Neural cell (in vitro differentiated cells): ENCODE measurements at regions not wholly inside any gene's neighbourhood (a gene's known extent, or its start where the extent isn't known, plus 50 kb on each side); places are given as distances from the start of the nearest gene placed in this dataset.
A peak's percentile ranks its signal among the peaks of the same experiment; 100 is the strongest.

Experiments
- H2AFZ ChIP-seq: fragments of 200-600, 300-800 bp; sonication (generic), shearing (Covaris generic); 2 replicates; pipeline ENCODE4 v1.6.0; 2014; ENCODE audit warnings: low read depth, mild to moderate bottlenecking, antibody characterized with exemption, low read length, moderate library complexity
- H3F3A ChIP-seq: fragments of 200-600 bp; shearing (Covaris generic); 2 replicates; pipeline ENCODE4 v1.6.1; 2016; ENCODE audit warnings: mild to moderate bottlenecking, moderate library complexity, mixed read lengths, antibody characterized with exemption, low read length; ENCODE audit not compliant: insufficient read depth, poor library complexity, severe bottlenecking
- H3K27ac ChIP-seq: fragments of 200-600, 300-800 bp; sonication (generic), shearing (Covaris generic); 2 replicates; pipeline ENCODE4 v1.5.1; 2014; ENCODE audit warnings: mild to moderate bottlenecking, low read length, moderate library complexity
- H3K27me3 ChIP-seq: fragments of 300-800, 200-600 bp; sonication (generic), shearing (Covaris generic); 2 replicates; pipeline ENCODE4 v1.6.0; 2014; ENCODE audit warnings: mild to moderate bottlenecking, low read depth, low read length, moderate library complexity; ENCODE audit not compliant: insufficient read depth
- H3K36me3 ChIP-seq: fragments of 300-800, 200-600 bp; sonication (generic), shearing (Covaris generic); 2 replicates; pipeline ENCODE4 v1.5.1; 2014; ENCODE audit warnings: mild to moderate bottlenecking, antibody characterized with exemption, low read length, moderate library complexity; ENCODE audit not compliant: insufficient read depth
- H3K4me2 ChIP-seq: fragments of 300-800, 200-600 bp; sonication (generic), shearing (Covaris generic); 2 replicates; pipeline ENCODE4 v1.6.0; 2014; ENCODE audit warnings: mild to moderate bottlenecking, low read length
- H3K4me3 ChIP-seq: fragments of 300-800, 200-600 bp; sonication (generic), shearing (Covaris generic); 2 replicates; pipeline ENCODE4 v1.5.1; 2014; ENCODE audit warnings: mild to moderate bottlenecking, low read length, moderate library complexity
- H3K79me2 ChIP-seq: fragments of 200-600 bp; shearing (Covaris generic); replicated peaks from 2 replicates; pipeline ENCODE4 v1.6.0; 2014; ENCODE audit warnings: mild to moderate bottlenecking, low read length, moderate library complexity; ENCODE audit not compliant: insufficient read depth
- H3K9ac ChIP-seq: fragments of 300-800, 200-600 bp; sonication (generic), shearing (Covaris generic); 2 replicates; pipeline ENCODE4 v1.6.1; 2016; ENCODE audit warnings: mild to moderate bottlenecking, low read length, mixed read lengths
- H3K9me2 ChIP-seq: fragments of 200-600 bp; shearing (Covaris generic); 2 replicates; pipeline ENCODE4 v1.6.1; 2016; ENCODE audit warnings: mild to moderate bottlenecking, low read length, mixed read lengths; ENCODE audit not compliant: insufficient read depth
- H3K9me3 ChIP-seq: fragments of 200-600, 300-800 bp; sonication (generic), shearing (Covaris generic); 2 replicates; pipeline ENCODE4 v1.6.1; 2016; ENCODE audit warnings: mild to moderate bottlenecking, mixed run types, low read length, moderate library complexity, mixed read lengths
- H4K20me1 ChIP-seq: fragments of 200-600 bp; shearing (Covaris generic); 2 replicates; pipeline ENCODE4 v1.6.1; 2016; ENCODE audit warnings: mild to moderate bottlenecking, mixed run types; ENCODE audit not compliant: insufficient read depth
- EP300 ChIP-seq: fragments of 450-650 bp; conservative IDR thresholded peaks from 2 replicates; pipeline ENCODE4 v1.6.1; 2014; ENCODE audit warnings: antibody characterized with exemption, mild to moderate bottlenecking, moderate library complexity; ENCODE audit not compliant: poor library complexity, severe bottlenecking
- EZH2 ChIP-seq: fragments of 200-600, 300-800 bp; shearing (Covaris generic), sonication (generic); IDR thresholded peaks from 2 replicates; pipeline ENCODE4 v1.6.1; 2014; ENCODE audit warnings: antibody characterized with exemption, low read length, borderline replicate concordance, mild to moderate bottlenecking; ENCODE audit not compliant: insufficient read depth, poor library complexity, severe bottlenecking
- MXI1 ChIP-seq: fragments of 450-650 bp; conservative IDR thresholded peaks from 2 replicates; pipeline ENCODE4 v1.6.1; 2014; ENCODE audit warnings: antibody characterized with exemption, mild to moderate bottlenecking; ENCODE audit not compliant: poor library complexity, severe bottlenecking
- POLR2AphosphoS5 ChIP-seq: IDR thresholded peaks from 2 replicates; pipeline ENCODE4 v1.6.1; 2012
- RAD21 ChIP-seq: fragments of 450-650 bp; conservative IDR thresholded peaks from 2 replicates; pipeline ENCODE4 v1.6.1; 2014; ENCODE audit warnings: antibody characterized with exemption, mild to moderate bottlenecking, moderate library complexity
- SMC3 ChIP-seq: fragments of 450-650 bp; conservative IDR thresholded peaks from 2 replicates; pipeline ENCODE4 v1.6.1; 2014; ENCODE audit warnings: antibody characterized with exemption, mild to moderate bottlenecking, moderate library complexity; ENCODE audit not compliant: poor library complexity
- TAF1 ChIP-seq: IDR thresholded peaks from 2 replicates; pipeline ENCODE4 v1.6.1; 2012; ENCODE audit warnings: low read depth
- TF ChIP-seq, protein P1 (sequence below): fragments of 450-650 bp; IDR thresholded peaks from 2 replicates; pipeline ENCODE4 v1.5.1; 2014; ENCODE audit warnings: antibody characterized with exemption, mild to moderate bottlenecking, moderate library complexity; ENCODE audit not compliant: poor library complexity, severe bottlenecking
- TF ChIP-seq, protein P2 (sequence below): IDR thresholded peaks from 2 replicates; pipeline ENCODE4 v1.6.1; 2012; ENCODE audit warnings: borderline replicate concordance

DNA sequence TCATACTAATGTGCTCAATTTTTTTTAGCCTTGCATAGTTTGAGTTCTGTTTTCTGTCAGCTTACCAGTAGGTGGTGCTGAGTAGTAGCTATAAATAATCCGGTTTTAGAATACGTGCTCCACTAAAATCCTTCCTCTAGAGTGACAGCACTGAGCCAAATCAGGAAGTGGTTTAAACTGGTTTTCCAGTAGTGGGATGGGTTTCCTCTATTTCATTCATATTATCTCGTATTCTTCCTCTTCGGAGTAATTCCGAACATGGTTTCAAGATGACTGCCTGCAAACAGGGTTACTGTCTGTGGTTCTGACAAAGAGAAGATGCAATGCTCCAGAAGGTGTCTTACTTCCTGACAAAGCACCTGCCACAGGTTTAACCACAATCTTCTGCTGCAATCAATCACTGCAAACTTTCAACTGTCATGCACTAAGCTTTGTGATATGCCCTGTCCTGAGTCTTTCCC lies 496.9 kb upstream of the VRK2 start:
- no peak overlapping the region for H3K9ac ChIP-seq
- no peak overlapping the region for H3K4me2 ChIP-seq
- H3F3A ChIP-seq, result no peaks in the 10 kb centered on the region
- TF ChIP-seq, protein P1, sequence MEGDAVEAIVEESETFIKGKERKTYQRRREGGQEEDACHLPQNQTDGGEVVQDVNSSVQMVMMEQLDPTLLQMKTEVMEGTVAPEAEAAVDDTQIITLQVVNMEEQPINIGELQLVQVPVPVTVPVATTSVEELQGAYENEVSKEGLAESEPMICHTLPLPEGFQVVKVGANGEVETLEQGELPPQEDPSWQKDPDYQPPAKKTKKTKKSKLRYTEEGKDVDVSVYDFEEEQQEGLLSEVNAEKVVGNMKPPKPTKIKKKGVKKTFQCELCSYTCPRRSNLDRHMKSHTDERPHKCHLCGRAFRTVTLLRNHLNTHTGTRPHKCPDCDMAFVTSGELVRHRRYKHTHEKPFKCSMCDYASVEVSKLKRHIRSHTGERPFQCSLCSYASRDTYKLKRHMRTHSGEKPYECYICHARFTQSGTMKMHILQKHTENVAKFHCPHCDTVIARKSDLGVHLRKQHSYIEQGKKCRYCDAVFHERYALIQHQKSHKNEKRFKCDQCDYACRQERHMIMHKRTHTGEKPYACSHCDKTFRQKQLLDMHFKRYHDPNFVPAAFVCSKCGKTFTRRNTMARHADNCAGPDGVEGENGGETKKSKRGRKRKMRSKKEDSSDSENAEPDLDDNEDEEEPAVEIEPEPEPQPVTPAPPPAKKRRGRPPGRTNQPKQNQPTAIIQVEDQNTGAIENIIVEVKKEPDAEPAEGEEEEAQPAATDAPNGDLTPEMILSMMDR, result peak; percentile 40
- no peak for TF ChIP-seq RAD21
- no peaks in the 10 kb centered on the region for H3K27me3 ChIP-seq
- no peaks in the 10 kb centered on the region for H3K79me2 ChIP-seq
- no peak overlapping the region for H3K27ac ChIP-seq
- no peaks in the 10 kb centered on the region for H4K20me1 ChIP-seq
- no peak overlapping the region for H2AFZ ChIP-seq
- H3K36me3 ChIP-seq, result no peaks in the 10 kb centered on the region
- H3K9me2 ChIP-seq, result no peaks in the 10 kb centered on the region
- H3K4me3 ChIP-seq, result no peak overlapping the region
- H3K9me3 ChIP-seq, result no peaks in the 10 kb centered on the region

DNA sequence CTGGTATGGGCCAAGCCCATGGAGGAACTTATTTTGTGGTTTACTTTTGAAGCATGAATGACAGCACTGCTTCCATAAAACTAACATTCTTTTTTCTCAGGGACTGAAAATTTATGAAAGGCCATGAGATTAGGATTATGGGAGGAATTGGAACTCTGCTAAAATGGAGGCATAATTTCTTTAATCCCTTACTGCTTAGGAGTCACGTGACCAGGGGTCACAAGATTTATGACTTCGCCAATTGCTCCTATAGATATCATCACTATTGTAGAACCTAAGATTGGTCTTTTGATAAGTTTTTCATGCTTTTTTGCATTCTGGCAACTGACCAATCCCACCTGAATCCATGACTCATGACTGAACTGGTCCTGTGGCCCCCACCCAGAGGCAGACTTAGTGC lies 495.7 kb upstream of the VRK2 start:
- Histone ChIP-seq H3K4me3 (no peak overlapping the region), H3K36me3 (no peaks in the 10 kb centered on the region), H4K20me1 (no peaks in the 10 kb centered on the region), H3K79me2 (no peaks in the 10 kb centered on the region), H3K27me3 (no peaks in the 10 kb centered on the region), H3F3A (no peaks in the 10 kb centered on the region), H3K9ac (no peak overlapping the region), H3K9me2 (no peaks in the 10 kb centered on the region), H2AFZ (no peak overlapping the region), H3K27ac (no peak overlapping the region), H3K9me3 (no peaks in the 10 kb centered on the region), H3K4me2 (no peak overlapping the region)
- TF ChIP-seq, protein P1, result no peak
- TF ChIP-seq EP300 (no peak), MXI1 (no peak), TAF1 (no peak), SMC3 (no peak), RAD21 (no peak), POLR2AphosphoS5 (no peak), EZH2 (no peak)
- TF ChIP-seq, protein P2, sequence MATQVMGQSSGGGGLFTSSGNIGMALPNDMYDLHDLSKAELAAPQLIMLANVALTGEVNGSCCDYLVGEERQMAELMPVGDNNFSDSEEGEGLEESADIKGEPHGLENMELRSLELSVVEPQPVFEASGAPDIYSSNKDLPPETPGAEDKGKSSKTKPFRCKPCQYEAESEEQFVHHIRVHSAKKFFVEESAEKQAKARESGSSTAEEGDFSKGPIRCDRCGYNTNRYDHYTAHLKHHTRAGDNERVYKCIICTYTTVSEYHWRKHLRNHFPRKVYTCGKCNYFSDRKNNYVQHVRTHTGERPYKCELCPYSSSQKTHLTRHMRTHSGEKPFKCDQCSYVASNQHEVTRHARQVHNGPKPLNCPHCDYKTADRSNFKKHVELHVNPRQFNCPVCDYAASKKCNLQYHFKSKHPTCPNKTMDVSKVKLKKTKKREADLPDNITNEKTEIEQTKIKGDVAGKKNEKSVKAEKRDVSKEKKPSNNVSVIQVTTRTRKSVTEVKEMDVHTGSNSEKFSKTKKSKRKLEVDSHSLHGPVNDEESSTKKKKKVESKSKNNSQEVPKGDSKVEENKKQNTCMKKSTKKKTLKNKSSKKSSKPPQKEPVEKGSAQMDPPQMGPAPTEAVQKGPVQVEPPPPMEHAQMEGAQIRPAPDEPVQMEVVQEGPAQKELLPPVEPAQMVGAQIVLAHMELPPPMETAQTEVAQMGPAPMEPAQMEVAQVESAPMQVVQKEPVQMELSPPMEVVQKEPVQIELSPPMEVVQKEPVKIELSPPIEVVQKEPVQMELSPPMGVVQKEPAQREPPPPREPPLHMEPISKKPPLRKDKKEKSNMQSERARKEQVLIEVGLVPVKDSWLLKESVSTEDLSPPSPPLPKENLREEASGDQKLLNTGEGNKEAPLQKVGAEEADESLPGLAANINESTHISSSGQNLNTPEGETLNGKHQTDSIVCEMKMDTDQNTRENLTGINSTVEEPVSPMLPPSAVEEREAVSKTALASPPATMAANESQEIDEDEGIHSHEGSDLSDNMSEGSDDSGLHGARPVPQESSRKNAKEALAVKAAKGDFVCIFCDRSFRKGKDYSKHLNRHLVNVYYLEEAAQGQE, result no peak
